HCEC 1CT (cell line): ENCODE measurements at regions not wholly inside any gene's neighbourhood (a gene's known extent, or its start where the extent isn't known, plus 50 kb on each side); places are given as distances from the start of the nearest gene placed in this dataset.

Experiments
- DNase-seq: peaks from one replicate; pipeline ENCODE4 v3.0.0-alpha.2; 2017

DNA sequence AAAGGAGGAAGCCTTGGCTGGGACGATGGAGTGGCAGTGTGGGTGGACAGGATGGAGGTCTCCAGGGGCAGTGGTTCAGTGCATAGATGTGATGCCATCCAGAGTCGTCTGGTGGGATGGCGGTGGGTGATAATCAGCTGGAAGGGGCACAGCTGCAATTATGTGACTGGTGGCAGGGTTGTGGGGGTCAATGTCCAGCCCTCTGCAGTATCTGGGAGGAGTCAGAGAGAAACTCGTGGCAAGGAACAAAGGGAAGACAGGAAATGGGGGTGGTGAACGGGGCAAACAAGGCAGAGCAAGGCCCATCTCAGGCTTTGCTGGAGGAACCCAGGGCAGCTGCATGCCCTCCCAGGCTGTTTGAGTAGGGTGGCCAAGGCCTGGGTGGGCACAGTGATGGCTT is 118.3 kb upstream of the USP24 start:
- DNase-seq = no peak

DNA sequence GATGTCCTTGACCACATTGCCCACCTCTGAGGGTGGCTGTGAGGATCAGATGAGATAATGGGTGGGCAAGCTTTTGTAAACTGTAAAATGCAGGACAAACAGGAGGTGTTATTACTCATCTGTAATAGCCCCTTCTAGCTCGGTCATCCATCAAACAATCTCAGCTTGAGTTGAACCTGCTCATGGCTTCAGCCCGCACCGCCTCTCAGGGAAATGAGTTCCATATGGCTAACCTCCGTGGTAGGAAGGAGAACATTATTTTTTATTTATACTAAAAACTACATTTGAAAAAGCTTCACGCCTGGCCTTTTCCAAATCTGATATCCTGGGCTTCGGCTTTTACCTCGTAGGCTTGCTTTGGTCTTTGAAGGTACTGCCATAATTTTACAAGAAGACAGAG is 116.2 kb upstream of the USP24 start:
- no peak for DNase-seq

DNA sequence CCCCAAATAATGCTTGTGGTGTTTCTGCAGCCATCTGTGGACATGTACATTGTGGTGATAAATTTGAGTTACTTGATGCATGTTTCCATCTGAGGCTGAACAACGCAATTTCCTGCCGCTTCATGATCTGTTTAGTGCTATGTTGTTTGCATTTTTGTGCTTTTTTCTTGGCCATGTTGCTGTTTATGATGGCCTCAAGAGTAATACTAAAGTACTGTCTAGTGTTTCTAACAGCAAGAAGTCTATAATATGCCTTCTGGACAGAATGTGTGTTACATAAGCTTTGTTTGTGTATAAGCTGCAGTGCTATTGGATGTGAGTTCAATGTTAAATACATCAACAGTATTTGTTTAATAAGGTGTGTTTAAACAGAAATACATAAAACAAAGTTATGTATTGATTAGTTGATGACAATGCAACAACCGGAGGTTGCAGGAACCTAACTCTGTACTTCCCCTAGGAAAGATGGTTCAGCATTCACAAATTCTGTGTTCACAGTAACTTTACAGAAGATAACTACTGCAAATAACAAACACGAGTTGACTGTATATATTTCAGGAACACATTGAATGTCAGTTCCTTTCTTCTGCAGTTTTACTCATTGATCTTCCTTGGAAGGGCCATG is 114.8 kb upstream of the USP24 start:
- no peak for DNase-seq

DNA sequence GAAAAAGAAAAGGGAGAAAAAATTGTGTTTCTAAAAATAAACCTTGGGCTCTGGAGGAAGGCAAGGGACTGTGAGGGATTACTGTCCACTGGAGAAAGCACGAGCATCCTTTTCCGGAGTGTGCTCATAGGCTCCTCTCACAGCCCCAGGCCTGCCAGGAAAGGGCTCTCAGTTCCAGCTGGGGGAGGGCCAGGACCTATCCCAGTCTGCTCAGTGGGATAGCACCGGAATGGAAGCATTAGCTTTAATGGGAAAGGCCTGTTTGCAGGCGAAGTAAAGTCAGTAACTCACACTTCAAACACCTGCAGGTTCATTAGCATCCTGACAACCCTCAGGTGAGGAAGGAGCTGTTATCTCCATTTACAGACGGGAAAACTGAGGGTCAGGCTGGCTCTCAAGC is 113.9 kb upstream of the USP24 start:
- DNase-seq = no peak

DNA sequence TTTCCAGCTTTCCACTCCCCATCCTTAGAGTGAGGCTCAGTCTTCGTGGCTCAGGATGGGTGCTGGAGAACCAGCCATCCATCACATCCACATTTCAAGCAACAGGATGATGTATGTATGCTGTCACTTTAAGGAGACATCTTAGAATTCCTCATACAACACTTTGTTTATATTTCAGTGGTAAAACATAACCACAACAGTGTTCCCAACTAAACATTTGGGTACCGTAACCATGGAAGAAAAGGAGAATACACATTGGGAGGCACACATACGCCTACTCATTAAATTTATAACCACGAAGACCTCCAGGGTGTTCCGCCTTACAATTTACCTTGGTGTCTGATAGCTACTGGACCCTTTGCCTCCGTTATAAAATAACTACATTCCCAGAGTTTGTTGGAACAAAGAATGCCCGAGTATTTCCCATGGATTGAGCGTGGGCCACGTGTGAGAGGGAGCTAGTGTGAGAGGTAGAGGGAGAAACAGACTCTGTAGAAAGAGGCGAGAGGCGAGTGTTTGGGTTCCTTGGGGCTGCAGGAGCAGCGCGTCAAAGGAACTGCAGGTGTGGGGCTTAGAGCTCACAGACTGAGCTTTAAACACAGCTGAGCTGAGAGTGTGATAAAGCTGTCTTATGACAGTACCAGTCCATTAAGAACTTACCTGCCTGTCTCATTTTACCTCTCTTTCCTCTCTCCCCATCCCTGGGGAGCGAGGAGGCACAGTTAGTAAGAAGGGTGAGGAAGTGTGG is 111.5 kb upstream of the USP24 start:
- peak; percentile 40 for DNase-seq

DNA sequence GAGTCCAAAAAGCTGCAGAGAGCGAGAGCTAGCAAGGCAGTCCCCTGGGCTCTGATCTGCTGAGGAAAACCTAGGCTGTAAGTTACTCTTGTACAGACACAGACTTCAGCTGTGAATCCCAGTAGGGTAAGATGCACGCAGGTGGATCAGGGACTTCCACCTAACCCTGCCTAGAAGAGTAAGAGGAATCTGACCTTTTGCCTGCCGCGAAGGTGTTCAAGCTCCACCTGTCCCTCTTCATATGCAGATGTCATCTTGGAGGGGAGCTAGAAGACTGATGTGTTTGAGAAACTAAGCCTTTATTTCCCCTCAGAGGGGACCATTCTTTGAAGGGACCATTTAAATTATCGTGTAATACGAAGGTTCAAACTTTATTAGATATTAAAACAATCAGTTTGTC is 108.6 kb upstream of the USP24 start:
- no peak for DNase-seq

DNA sequence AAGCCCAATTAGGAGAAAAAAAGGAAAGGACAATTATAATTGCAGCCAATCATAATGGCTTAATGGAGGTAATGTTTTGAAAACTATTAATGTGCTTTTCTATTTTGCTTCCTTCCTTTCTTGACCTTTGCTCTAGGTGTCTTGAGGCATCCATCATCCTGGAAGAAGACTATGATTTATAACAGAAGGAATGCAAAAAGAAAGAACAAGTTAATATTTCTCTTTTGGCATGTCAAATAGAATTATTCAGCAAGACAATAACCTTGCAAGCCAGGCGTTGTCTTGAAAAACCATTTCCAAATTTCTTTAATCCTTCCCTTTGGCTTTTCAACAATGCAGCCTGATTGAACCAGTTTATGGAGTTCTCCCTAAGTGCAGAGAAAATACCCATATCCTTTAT is 107.7 kb upstream of the USP24 start:
- DNase-seq = no peak

DNA sequence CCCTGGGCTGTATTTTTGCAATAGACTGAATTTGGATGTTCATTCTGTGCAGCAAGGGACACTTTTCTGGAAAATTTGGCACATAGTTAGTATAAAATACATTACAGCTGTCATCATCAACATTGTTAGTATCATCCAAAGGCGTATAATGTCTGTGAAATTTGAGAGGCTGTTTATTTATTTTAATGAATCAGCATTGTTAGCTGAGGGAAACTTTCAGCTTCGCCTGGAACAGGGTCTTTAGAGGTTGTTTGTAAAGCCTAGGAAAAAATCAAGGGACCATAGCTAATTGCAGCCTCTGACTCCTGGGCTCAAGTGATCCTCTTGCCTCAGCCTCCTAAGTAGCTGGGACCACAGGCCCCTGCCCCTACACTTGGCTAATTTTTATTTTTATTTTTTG is 106.8 kb upstream of the USP24 start:
- peak; percentile 70 for DNase-seq

DNA sequence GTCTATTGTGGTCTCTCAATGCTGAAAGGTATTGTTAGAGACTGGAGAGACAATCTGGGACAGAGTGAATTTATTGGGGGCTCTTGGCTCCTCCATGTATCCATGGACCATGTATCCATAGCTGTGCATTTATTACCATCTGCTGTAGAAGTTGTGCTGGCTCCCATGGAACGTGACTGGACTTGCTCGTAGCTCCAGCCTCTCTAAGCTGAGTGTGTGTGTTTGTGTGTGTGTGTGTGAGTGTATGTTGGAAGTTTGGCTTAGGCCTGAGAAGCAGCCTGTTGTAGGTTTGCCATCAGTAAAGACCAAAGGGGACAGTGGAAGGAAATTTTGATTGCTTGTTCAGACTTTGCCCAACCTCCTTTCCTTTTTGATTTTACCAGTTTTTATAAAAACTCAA is 105.7 kb upstream of the USP24 start:
- DNase-seq = no peak

DNA sequence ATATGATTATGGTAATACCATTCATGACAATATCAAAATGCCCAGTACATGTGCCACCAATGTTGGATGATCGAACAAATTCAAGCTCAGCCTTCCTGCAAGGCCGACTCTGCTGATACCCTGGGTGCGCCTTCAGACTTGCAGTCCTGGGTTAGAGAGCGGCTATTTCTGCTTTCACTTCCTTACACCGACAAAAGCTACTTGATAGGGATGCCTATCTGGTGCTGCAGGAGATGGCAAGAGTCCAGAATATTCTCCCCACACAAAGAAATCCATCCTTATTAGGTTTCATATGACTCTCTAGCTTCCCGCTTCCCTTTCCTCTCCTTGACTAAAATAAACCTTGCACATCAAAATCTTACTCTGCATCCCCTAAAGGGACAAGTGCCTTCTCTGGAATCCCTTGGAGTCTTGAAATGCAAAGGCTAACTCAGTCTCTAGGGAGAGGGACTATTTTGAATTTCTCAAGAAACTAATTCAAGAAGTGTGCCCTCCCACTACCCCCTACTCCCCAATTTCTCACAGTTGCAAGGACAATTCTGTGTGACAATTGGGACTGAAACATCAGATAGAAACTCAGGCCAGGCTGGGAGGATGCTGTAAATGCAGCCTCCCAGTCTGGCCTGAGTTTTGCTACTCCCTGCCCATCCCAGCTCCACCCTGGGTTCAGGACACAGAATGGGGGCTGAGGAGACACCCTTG is 103.1 kb upstream of the USP24 start:
- DNase-seq = no peak

DNA sequence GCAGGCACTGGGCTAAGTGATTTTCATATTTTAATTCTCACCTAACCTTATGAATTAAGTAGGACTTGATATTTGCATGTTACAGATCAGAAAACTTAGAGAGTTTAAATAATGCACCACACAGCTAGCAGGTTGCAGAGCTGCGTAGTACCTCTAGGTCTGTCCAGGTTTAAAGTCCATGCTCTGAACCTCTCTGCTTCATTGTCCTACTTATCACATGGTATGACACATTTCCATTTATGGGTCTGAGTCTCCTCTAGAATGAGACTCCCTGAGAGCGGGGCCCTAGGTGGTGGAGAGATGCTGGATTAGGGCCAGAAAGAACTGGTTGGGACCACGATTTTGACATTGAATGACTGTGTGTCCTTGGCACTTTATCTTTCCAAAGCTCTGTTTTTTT is 102.5 kb upstream of the USP24 start:
- DNase-seq = no peak

DNA sequence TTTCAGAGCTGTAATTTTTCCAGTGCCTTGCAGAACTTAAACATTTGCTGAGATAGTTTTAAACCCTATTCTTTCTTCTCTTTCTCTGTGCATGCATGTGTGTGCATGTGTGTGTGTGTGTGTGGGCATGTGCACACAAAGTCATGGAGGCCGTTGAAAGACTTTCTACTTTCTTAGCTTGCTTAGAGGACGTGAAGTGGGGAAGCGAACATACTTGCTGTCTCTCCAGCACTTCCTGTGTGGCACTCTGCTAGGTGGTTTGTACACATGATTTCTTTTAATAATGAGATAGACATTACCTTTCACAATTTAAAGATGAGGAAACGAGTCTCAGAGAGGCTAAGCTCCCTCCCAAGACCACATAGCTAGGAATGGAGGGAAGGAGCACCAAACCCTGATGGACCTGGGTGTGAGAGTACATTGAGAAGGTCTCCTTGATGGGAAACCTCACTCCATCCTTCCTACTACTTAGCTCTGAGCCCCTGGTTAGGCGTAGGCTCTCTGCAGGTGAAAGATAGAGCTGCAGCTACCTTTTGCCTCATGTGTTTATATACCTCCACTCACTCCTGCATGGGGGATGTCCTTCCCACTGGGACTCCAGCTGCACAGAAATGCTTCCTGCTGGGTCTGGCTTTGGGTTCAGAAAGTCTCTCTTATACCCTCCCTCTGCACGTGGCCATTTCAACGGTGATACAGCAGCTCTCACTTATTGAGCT is 101.9 kb upstream of the USP24 start:
- DNase-seq = no peak

DNA sequence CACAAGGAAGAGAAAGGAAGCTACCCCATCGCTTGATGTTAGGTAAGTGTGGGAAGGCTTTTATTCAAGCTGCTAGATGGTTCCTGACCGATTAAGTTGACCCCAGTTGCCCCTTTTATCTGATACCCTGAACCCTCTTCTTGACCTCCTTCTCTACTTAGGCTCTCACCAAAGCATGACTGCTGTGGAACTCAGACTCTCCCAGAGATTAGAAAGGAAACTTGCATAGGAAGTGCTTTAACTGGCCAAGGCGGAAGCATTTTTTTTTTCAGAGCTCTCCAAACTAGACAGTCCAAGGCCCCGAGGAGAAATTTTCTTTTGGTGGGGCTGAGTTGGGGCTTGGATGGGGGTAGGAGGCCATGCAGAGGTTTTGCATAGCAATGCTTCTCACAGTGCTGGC is 101.3 kb upstream of the USP24 start:
- no peak for DNase-seq

DNA sequence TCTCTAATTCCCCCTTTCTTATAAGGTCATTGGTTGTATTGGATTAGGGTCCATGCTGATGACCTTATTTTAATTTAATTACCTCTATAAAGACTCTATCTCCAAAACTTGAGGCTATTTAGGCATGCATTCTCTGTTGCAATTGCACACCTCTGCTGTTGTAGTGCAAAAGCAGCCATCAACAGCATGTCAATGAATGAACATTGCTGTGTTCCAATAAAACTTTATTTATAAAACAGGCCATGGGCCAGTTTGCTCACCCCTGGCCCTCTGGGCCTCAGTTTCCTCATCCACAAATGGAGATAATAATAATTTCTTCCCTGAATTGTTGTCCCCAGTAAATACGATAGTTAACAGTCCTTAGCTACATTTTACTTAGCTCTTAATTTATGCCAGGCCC is 100.4 kb upstream of the USP24 start:
- no peak for DNase-seq

DNA sequence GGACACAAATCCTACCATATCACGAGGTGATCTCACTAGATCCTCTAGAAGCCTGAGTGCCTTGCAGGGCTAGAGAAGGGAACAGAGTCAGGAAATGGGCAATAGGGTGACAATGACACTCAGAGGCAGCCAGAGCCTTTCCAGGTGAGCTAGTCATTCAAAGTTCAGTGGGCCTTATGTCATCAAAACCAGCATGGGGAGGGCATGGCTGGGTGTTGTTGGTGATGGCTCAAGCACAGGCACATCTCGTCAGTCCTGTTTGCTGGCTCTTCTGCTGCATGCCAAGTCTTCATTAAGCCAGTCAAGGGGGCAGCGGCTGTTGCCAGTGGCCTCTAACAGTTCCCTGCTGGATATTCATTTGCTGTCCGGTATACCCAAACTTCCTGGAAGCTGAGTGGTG is 99.6 kb upstream of the USP24 start:
- DNase-seq = no peak

DNA sequence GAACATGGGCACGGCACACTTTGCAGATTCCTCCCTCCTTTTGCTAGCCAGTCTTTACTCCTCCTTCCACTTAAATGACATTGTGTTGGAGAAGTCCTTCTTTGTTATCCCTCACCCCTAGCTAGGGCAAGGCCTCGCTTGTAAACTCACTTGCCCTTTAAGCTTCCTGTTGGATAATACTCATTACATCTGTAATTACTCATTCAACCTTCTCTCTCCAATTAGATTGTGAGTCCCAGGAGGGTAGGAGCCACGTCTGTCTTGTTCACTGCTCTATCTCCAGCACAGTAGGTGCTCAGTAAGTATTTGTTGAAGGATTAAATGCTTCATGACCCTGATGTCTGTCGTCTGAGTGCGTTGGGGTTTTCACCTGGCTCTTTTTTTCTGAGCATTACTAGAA is 98.7 kb upstream of the USP24 start:
- peak; percentile 44 for DNase-seq

DNA sequence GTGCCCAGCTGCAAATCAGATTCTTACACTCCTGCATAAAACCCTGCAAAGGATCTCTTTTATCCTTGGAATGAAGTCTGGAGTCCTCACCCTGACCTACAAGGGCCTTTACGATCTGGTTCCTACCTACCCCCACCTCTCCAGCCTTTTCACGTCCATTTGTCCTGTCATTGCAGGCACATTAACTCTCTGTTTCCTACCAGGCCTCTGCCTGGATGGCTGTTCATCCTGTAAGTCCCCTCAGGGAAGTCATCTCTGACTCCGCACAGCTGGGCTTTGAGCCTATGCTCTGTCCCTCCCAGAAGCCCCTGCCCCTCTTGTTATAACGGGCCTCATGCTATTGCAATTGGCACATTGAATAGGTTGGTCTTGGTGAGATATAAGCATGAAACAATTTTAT is 96.8 kb upstream of the USP24 start:
- DNase-seq = no peak

DNA sequence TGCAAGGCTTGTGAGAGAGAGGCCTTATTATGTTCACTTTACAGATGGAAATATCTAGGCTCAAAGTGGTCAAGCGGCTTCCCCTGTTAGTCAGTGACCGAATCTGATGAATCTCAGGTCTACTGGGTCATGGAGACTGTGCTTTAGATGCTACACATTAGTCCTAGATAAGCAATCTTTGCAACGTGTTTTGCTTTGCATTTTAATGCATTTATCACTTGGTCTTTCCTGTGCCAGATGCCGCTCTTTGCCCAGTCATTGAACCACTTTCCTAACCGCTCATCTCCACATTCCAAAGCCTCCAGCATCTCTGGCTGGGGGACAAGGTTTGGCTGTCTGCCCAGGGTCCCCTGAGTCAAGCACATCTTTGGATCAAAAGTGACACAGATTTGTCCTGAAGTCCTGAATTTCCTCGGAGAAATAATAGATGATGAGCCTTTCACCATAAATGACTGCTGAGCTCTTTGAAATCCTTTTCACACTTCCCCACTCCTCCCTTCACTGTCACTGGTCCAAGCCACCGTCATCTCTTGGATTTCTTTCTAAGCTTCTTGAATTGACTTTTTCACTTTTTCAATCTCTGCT is 96.0 kb upstream of the USP24 start:
- DNase-seq = peak; percentile 39

DNA sequence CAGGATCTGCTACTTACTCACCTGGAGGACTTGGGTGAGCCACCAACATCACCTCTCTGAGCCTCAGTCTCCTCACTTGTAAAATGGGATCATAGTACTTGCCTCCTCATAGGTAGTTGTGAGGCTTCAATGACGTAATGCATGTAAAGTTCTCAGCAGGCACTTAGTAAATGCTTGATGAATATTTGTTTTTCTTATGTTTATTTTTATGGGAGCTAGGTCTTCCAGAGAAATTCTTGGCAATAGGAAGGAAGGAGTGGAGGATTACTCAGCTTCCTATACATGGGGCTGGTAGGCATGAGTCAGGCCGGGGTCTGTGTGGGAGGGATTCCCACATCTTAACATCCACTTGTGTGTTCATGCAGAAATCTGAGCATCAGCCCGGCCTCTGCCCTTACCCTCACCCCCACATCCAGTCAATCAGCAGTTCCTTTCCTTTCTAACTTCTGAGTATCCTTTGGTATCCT is 95.4 kb upstream of the USP24 start:
- DNase-seq = peak; percentile 99

DNA sequence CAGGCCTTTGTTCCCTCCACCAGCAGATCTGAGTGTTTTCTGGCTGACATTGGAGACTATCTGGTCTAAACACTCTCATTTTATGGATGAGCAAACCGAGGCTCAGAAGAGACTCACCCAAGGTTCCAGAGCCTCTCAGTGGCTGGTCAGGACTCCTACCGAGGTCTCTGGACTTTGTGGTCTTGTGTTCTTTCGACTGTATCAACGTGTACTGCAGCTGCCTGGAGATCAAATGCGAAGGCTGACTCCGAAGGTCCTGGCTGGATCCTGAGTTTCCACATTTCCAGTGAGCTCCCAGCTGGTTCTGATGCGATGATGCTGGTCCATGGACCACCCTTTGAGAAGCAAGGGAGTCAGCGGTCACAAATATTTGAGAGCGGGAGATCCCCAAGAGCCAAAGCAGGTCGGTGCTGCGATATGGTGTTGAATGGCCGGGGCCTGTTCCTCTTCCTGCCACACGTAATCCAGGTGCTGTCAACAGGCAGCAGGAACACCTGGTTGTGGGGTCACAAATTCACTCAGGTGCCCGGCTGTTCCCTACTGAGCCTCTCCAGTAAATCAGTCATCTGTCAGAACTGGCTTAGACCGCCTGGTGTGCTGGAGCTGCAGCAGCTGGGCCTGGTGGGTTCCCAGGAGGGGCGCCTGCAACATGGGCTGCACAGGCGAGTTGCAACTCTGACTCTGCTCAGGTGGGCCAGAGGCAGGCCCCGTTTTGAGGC is 94.8 kb upstream of the USP24 start:
- no peak for DNase-seq

DNA sequence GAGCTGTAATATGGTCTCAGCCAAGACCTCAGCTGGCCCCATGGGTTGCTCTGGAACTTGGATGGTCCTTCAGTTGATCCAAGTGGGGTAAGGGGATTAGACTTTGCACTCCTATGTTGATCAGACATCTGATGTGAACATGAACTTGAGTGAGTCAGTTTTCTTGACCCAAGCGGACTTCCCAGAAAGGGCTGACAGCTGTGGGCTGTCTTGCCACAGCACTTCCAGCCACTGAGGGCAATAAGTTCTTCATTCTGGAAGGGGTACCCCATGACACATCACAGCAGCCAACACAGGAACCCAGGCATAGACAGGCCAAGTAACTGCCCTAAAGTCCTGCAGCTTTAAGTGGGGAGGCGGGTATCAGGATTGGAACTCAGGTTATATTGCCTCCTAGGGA is 93.9 kb upstream of the USP24 start:
- peak; percentile 82 for DNase-seq

DNA sequence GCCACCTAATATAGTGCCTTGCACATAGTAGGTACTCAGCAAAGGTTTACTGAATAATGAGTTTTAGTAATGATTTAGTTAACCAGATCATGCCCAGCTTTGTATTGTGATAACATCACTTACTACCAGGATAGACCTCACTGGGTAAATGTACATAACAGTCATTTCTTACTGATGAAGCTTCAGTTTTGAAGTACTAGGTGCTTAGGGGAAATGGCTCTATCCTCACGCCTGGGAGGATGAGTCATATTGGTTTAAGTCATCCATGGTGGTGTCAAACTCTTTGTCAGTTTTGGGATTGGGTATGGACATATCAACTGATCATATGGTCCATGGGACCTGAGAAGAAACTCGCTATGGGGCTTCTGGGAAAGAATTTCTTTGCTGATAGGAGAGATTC is 90.6 kb upstream of the USP24 start:
- peak; percentile 68 for DNase-seq
